HG02840 (cell line): ENCODE measurements at regions not wholly inside any gene's neighbourhood (a gene's known extent, or its start where the extent isn't known, plus 50 kb on each side); places are given as distances from the start of the nearest gene placed in this dataset.
"Not testable (repeated sequence)": the region's sequence is repeated elsewhere in the genome, so short reads cannot be mapped to it uniquely, and the experiment has no call there.

Source experiments
- ATAC-seq: cut with Tn5 transposase; IDR thresholded peaks from one replicate; pipeline ENCODE4 v1.9.1; 2021; ENCODE audit warnings: mild to moderate bottlenecking, moderate library complexity, moderate number of reproducible peaks; ENCODE audit not compliant: unreplicated experiment, low FRiP score

GRCh38 chr11:130979386-130979972 is 63.2 kb upstream of the SNX19 start:
- no peak for ATAC-seq

- no peak for ATAC-seq
These were observed 64.0 kb upstream of the SNX19 start for GRCh38 chr11:130980071-130980862.

- ATAC-seq, result not testable (repeated sequence)
These were observed 68.0 kb upstream of the SNX19 start for GRCh38 chr11:130984241-130984640.

DNA sequence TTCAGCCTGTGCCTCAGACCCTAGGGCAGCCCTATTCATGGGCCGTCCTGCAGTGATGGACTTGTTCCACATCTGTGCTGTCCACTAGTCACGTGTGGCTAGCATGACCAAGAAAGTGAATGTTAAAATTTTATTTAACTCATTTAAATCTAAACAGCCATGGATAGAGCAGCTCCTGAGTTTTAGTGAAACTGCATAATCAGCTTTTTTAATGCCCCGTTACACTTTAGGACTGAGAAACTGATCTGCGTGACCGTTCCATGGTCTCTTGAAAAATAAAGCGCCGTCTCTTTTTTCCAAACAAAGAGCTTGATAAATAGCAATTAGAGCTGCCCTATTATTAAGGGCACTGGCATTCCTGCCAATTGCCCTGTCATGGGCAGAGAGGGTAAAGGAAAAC is 76.5 kb upstream of the SNX19 start:
- no peak for ATAC-seq

- ATAC-seq, result no peak
These were observed 77.8 kb upstream of the SNX19 start for GRCh38 chr11:130994043-130994442.

DNA sequence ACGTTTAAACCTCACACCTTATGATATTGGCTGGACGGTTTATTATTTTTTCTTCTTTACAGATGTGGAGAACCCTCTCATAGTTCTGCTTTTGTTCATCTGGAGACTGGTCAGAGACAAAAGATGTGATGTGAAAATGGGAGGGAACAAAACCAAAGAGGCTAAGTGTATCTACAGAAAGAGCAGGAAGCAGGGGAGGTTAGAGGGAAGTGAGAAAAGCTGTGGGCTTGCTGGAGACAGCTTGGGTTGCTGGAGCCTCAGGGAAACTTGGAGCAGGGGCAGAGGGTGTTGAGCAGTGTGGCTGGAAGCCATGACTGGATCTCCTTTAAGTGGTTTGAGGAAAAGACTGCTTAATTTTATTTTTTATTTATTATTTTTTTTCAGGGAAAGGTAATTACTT is 79.0 kb upstream of the SNX19 start:
- ATAC-seq, result no peak

GRCh38 chr11:130997278-130997677 is 81.0 kb upstream of the SNX19 start:
- no peak for ATAC-seq

DNA sequence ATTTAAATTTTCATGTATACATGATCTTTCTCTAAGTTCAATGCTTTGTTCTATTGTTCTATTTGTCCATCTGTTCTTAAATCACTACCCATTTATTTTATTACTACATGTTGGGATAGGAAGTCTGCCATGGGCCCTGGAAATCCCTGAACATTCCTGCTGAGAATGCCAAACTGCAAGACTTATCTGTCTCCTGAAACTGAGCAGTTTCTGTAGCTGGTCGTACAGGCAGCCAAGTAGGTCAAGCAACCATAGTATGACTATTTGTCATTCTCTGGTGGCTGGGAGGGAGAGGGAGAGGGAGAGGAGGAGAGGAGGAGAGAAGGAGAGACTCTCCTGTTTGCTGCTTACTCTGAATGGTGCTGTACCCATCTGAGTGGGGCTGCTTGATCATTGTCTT is 82.8 kb upstream of the SNX19 start:
- no peak for ATAC-seq

- ATAC-seq, result no peak
These were observed 83.9 kb upstream of the SNX19 start for GRCh38 chr11:130999992-131000770.

DNA sequence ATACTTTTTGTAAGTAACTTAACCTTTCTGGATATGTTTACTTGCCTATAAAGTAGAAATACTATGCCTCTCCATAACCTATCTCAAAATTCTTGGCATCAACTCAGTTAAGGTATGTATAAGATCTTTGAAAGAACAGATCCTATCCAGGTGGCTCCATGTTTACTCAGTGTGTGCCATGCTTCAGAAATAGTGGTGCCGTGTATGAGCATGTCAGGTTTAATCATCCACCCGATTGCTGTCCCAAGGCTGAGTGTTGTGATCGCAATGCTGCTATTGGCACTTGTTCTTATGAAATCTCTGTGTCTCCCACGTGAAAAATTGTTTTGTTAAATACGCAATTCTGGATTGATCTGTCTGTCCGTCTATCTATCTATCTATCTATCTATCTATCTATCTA is 85.9 kb upstream of the SNX19 start:
- no peak for ATAC-seq

- no peak for ATAC-seq
These were observed 89.5 kb upstream of the SNX19 start for GRCh38 chr11:131005829-131006228.

DNA sequence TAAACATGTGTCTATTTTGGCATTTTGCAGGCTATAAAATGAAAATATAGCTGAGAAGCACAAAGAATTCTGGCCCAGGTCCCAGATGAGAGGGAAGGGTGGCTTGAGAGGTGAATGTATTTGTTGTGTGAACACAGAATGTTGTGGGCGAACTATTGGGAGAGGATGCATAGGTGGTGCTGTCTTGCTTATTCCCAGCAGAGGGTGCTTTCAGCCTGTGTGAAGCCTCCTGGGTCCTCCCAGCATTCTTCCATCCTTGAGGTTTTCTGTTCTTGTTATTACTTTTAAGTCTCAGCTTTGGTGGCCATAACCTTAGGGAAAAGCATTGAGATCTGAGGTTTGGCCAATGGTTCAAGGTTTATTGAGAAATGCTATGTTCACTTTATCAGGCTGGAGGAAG is 108.7 kb upstream of the SNX19 start:
- ATAC-seq, result no peak

- ATAC-seq, result no peak
These were observed 109.3 kb upstream of the SNX19 start for GRCh38 chr11:131025421-131026125.

GRCh38 chr11:131027491-131027890 is 111.2 kb upstream of the SNX19 start:
- ATAC-seq, result no peak

- ATAC-seq, result no peak
These were observed 116.9 kb upstream of the SNX19 start for GRCh38 chr11:131033151-131033651.

DNA sequence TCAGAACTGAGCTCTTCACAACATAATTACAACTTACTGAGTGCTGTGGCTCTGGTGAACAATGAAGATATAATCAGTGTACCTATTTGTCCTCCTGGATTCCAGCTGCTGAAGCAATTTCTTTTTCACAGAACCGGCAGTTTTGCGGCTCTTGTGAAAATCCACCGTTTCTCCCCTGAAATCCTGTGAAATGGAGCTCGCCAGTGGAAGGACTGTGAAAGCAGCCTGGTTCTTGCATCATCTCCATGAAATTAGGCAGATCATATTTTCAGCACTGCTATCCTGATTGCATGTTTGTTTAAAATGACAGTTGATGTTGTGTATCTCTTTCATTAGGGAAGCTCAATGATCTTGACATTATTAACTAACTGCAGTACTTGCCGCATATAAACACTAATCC is 120.2 kb upstream of the SNX19 start:
- ATAC-seq, result no peak

GRCh38 chr11:131037873-131038272 is 121.6 kb upstream of the SNX19 start:
- no peak for ATAC-seq

DNA sequence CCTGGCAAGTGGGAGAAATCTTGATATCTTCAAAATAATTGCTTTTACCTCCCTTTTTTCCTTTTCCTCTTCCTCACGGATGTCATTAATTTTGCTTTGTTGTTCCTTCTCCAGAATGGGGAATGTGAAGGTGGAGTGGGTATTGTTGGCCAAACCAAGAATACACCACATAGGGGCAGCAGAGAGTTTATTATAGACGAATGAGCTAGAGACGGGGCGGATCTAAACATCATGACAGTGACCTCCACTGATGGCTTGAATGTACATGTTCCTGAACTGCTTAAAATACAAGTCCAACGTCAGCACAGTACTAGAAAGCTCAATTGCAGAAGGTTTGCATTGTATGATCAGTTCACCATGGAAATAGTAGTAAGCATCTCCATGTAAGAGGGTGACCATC is 122.3 kb upstream of the SNX19 start:
- ATAC-seq, result no peak

DNA sequence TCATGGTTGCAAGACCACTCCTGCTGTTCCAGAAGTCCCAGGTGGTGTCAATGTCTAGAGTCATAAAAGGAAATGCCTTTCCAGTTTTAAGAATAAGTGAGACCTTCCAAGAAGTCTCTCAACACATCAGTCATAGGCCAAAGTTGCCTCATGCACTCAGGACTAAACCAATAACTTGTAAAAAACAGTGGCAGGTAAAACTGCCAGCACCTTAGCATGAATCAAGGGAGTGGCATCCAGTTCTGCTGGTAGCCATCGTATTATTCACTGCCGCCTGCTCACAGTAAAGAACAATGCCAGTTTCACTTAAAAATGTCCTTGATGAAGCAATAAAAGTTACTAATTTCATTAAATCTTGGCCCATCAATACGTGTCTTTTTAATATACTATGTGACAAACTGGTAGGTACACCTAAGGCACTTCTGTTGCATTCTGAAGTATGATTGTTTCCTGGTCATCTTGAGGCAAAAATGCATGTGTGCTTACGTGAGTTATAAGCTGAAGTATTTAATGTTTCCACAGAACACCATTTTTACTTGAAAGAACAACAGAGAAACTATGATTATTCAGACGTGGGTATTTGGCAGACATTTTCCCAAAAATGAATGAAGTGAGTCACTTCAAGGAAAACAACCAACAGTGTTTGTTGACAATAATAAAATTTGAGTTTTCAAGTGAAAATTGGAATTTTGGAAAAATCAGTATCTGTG is 125.2 kb upstream of the SNX19 start:
- ATAC-seq, result no peak

DNA sequence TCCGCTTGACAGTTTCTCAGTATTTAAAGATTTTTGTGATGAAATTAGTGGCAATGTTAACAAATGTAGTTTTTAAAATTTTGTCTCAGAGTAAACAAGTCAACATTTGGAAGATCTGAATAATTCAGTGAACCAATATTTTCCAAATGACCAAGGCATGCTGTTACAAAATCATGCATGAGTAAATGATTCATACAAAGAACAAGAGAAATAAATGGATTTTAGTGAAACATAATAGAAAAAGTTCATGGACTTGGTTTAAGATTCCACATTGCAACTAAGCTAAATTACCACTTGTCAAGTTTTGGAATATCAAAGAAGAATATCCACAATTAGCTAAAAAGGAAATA is 125.7 kb upstream of the SNX19 start:
- ATAC-seq, result no peak
